ENCODE measurements at regions not wholly inside any gene's neighbourhood (a gene's known extent, or its start where the extent isn't known, plus 50 kb on each side); places are given as distances from the start of the nearest gene placed in this dataset.

DNA sequence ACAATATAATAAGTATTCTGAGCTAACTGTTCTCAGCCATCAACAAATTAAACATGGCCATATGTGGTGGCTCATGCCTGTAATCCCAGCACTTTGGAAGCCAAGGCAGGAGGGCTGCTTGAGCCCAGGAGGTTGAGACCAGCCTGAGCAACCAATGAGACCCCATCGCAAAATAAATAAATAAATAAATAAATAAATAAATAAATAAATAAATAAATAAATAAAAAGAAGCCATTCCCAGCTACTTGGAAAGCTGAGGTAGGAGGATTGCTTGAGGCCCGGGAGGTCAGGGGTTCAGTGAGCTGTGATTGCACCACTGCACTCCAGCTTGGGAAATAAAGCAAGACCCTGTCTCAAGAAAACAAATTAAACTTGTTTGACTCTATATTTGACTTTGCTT, 1256.4 kb downstream of the EFNA5 start:
- Mint-ChIP-seq H3K9me3 (ENCODE audit: insufficient read depth) (no peaks in the 10 kb centered on the region), H3K27ac (no peak overlapping the region), H3K4me1 (no peaks in the 10 kb centered on the region), H3K27me3 (no peaks in the 10 kb centered on the region), H3K4me3 (no peak overlapping the region)
- Histone ChIP-seq H3K4me1 (ENCODE audit: control insufficient read depth in 2 of 2, insufficient read depth in 2 of 2, low read length in 2 of 2) (no peaks in the 10 kb centered on the region), H3K9ac (ENCODE audit: low read length) (no peak overlapping the region), H3K27me3 (replicated peaks in 1 of 4; ENCODE audit: control extremely low read depth in 1 of 4, control insufficient read depth in 3 of 4, insufficient read depth in 4 of 4, low read length in 3 of 4) (no peaks in the 10 kb centered on the region), H4K20me1 (ENCODE audit: control insufficient read depth, insufficient read depth, low read length, poor library complexity, severe bottlenecking) (no peaks in the 10 kb centered on the region), H2AFZ (ENCODE audit: insufficient read depth, low read depth, low read length, poor library complexity, severe bottlenecking) (no peak overlapping the region), H3K27ac (ENCODE audit: low read length in 2 of 2) (no peak overlapping the region), H3K4me2 (replicated peaks; ENCODE audit: low read depth, low read length, poor library complexity, severe bottlenecking) (no peak overlapping the region), H3K4me3 (ENCODE audit: control extremely low read depth in 1 of 5, extremely low read depth in 1 of 5, insufficient read depth in 1 of 5, low read depth in 2 of 5, low read length in 4 of 5) (no peak overlapping the region), H3K9me3 (ENCODE audit: control extremely low read depth in 1 of 3, control insufficient read depth in 2 of 3, insufficient read depth in 1 of 3, low read length in 2 of 3) (peaks cover 0 to 4% (median 0%) of the 10 kb centered on the region in 3 donors), H3K36me3 (replicated peaks in 1 of 2; ENCODE audit: control extremely low read depth in 1 of 2, control insufficient read depth in 1 of 2, extremely low read depth in 1 of 2, insufficient read depth in 2 of 2, low read length in 1 of 2) (no peaks in the 10 kb centered on the region), H3K79me2 (ENCODE audit: control insufficient read depth, insufficient read depth, low read length) (no peaks in the 10 kb centered on the region)
- ChIA-PET POLR2A (no interaction called here), CTCF (no interaction called here)
- DNase-seq (no peak), ATAC-seq (ENCODE audit: low read depth) (no peak)
- TF ChIP-seq, protein P1, sequence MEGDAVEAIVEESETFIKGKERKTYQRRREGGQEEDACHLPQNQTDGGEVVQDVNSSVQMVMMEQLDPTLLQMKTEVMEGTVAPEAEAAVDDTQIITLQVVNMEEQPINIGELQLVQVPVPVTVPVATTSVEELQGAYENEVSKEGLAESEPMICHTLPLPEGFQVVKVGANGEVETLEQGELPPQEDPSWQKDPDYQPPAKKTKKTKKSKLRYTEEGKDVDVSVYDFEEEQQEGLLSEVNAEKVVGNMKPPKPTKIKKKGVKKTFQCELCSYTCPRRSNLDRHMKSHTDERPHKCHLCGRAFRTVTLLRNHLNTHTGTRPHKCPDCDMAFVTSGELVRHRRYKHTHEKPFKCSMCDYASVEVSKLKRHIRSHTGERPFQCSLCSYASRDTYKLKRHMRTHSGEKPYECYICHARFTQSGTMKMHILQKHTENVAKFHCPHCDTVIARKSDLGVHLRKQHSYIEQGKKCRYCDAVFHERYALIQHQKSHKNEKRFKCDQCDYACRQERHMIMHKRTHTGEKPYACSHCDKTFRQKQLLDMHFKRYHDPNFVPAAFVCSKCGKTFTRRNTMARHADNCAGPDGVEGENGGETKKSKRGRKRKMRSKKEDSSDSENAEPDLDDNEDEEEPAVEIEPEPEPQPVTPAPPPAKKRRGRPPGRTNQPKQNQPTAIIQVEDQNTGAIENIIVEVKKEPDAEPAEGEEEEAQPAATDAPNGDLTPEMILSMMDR (IDR thresholded peaks at IDR 0.05) = no peak
- no peak for TF ChIP-seq EZH2 (IDR thresholded peaks at IDR 0.05; ENCODE audit: borderline replicate concordance, insufficient read depth, low read depth, low read length, poor library complexity, severe bottlenecking)
- WGBS (ENCODE audit: insufficient coverage) = no CpG with 5 or more reads among the region's 2 CpGs
- intact Hi-C loops (cut with micrococcal nuclease) = no loop called here

DNA sequence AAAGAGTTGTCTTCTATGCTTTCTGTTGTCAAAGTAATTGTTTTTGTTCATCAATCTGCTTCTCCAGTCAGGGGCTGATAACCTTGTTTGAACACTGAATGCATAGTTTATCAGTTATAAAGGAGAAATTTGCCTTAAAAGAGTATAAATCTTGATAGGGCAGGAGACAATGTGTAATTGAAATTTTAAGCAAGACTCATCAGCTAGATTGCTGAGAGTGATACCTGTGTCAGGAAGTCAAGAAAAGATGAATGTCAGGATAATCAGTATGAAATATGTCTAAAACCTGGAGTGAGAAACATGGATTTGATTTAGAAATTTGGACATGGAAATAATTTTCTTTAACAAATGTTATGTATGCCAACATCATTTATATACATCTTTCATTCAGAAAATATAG, 1258.1 kb downstream of the EFNA5 start:
- CTCF ChIA-PET = no interaction called here
- POLR2A ChIA-PET = no interaction called here
- TF ChIP-seq EZH2 (IDR thresholded peaks at IDR 0.05; ENCODE audit: borderline replicate concordance, insufficient read depth, low read depth, low read length, poor library complexity, severe bottlenecking) = no peak
- TF ChIP-seq, protein P1 (IDR thresholded peaks at IDR 0.05) = no peak
- no peaks in the 10 kb centered on the region for H3K27me3 ChIP-seq (replicated peaks in 1 of 4; ENCODE audit: control extremely low read depth in 1 of 4, control insufficient read depth in 3 of 4, insufficient read depth in 4 of 4, low read length in 3 of 4)
- H3K4me3 ChIP-seq (ENCODE audit: control extremely low read depth in 1 of 5, extremely low read depth in 1 of 5, insufficient read depth in 1 of 5, low read depth in 2 of 5, low read length in 4 of 5) = no peak overlapping the region
- H3K4me3 Mint-ChIP-seq = no peak overlapping the region
- no peaks in the 10 kb centered on the region for H3K79me2 ChIP-seq (ENCODE audit: control insufficient read depth, insufficient read depth, low read length)
- no peak overlapping the region for H3K27ac Mint-ChIP-seq
- H3K9me3 Mint-ChIP-seq (ENCODE audit: insufficient read depth) = no peaks in the 10 kb centered on the region
- peaks cover 0 to 4% (median 0%) of the 10 kb centered on the region in 3 donors for H3K9me3 ChIP-seq (ENCODE audit: control extremely low read depth in 1 of 3, control insufficient read depth in 2 of 3, insufficient read depth in 1 of 3, low read length in 2 of 3)
- H3K36me3 ChIP-seq (replicated peaks in 1 of 2; ENCODE audit: control extremely low read depth in 1 of 2, control insufficient read depth in 1 of 2, extremely low read depth in 1 of 2, insufficient read depth in 2 of 2, low read length in 1 of 2) = no peaks in the 10 kb centered on the region
- intact Hi-C loops (cut with micrococcal nuclease) = no loop called here
- no peak for ATAC-seq (ENCODE audit: low read depth)
- no peak overlapping the region for H3K4me2 ChIP-seq (replicated peaks; ENCODE audit: low read depth, low read length, poor library complexity, severe bottlenecking)
- H3K4me1 ChIP-seq (ENCODE audit: control insufficient read depth in 2 of 2, insufficient read depth in 2 of 2, low read length in 2 of 2) = no peaks in the 10 kb centered on the region
- no peak overlapping the region for H3K9ac ChIP-seq (ENCODE audit: low read length)
- H3K27ac ChIP-seq (ENCODE audit: low read length in 2 of 2) = no peak overlapping the region
- no peaks in the 10 kb centered on the region for H3K27me3 Mint-ChIP-seq
- H3K4me1 Mint-ChIP-seq = no peaks in the 10 kb centered on the region
- DNase-seq = no peak
- H2AFZ ChIP-seq (ENCODE audit: insufficient read depth, low read depth, low read length, poor library complexity, severe bottlenecking) = no peak overlapping the region
- H4K20me1 ChIP-seq (ENCODE audit: control insufficient read depth, insufficient read depth, low read length, poor library complexity, severe bottlenecking) = no peaks in the 10 kb centered on the region
